GM10266 (cell line): ENCODE measurements at regions not wholly inside any gene's neighbourhood (a gene's known extent, or its start where the extent isn't known, plus 50 kb on each side); places are given as distances from the start of the nearest gene placed in this dataset.

ENCODE experiments used
- DNase-seq: peaks from one replicate; pipeline ENCODE4 v3.0.0; 2012; ENCODE audit errors: extremely low spot score
- CTCF ChIP-seq: IDR thresholded peaks from 2 replicates; pipeline ENCODE4 v1.5.1; 2012; ENCODE audit warnings: mild to moderate bottlenecking, low read depth; ENCODE audit not compliant: control insufficient read depth, insufficient read depth; ENCODE audit errors: missing control alignments

DNA sequence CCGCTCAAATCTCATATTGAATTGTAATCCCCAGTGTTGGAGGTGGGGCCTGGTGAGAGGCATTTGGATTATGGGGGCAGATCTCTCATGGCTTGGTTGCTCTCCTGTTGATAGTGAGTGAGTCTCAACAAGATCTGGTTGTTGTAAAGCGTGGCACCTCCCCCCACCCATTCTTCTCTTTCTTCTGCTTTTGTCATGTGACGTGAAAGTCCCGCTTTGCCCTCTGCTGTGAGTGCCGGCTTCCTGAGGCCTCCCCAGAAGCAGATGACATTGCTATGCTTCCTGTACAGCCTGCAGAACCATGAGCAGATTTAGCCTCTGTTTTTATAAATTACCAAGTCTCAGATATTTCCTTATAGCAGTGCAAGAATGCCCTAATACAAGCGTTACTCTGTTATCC lies 673.8 kb downstream of the ADCYAP1 start:
- no peak for TF ChIP-seq CTCF
- no peak for DNase-seq

- no peak for TF ChIP-seq CTCF
- DNase-seq = no peak
These were observed 676.9 kb downstream of the ADCYAP1 start for GRCh38 chr18:1581581-1581980.

GRCh38 chr18:1585881-1586488 lies 681.3 kb downstream of the ADCYAP1 start:
- peak; percentile 46 for TF ChIP-seq CTCF

DNA sequence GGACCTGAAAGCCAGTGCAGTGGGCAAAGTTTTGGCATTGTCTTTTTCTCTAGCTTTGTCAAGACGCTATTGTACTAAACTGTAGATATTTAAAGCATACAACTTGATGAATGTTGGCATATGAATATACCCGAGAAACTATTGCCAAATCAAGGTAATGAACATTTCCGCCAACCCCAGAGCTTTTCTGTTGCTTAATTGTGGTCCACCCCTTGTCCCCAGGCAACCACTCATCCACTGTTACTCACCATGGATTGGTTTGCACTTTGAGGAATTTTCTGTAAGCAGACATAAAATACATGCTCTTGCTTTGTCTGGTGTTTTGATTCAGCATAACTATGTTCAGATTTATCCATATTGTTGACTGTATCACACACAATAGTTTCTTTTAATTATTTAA lies 688.4 kb downstream of the ADCYAP1 start:
- no peak for DNase-seq
- no peak for TF ChIP-seq CTCF

More at GRCh38 chr18:1585881-1586488, 681.3 kb downstream of the ADCYAP1 start:
- peak; percentile 7 for DNase-seq

- no peak for TF ChIP-seq CTCF
- DNase-seq = no peak
These were observed 690.5 kb downstream of the ADCYAP1 start for GRCh38 chr18:1595195-1595594.

GRCh38 chr18:1599196-1599595 lies 694.5 kb downstream of the ADCYAP1 start:
- no peak for DNase-seq
- no peak for TF ChIP-seq CTCF

- DNase-seq = no peak
- TF ChIP-seq CTCF = no peak
These were observed 700.1 kb downstream of the ADCYAP1 start for GRCh38 chr18:1604751-1605150.
